Cardiac fibroblast (primary cell): ENCODE measurements at regions not wholly inside any gene's neighbourhood (a gene's known extent, or its start where the extent isn't known, plus 50 kb on each side); places are given as distances from the start of the nearest gene placed in this dataset.
"Not testable (repeated sequence)": the region's sequence is repeated elsewhere in the genome, so short reads cannot be mapped to it uniquely, and the experiment has no call there.

Experiments
- DNase-seq, 2 donors: peaks; one replicate each; pipeline versions ENCODE4 v3.0.0 to v3.0.0-alpha.2; 2010; ENCODE audit warnings: low read depth in 2 of 2
- H3K4me3 ChIP-seq, 2 donors: replicated peaks in 1 of 2; 1 replicate in 1 of 2; 2 replicates in 1 of 2; pipeline ENCODE4 v1.5.1; 2011; ENCODE audit warnings: low read depth in 2 of 2, low read length in 2 of 2, mild to moderate bottlenecking in 2 of 2, moderate library complexity in 1 of 2
- CTCF ChIP-seq: IDR thresholded peaks from one replicate; pipeline ENCODE4 v1.5.1; 2011; ENCODE audit warnings: low read depth, mild to moderate bottlenecking, low read length, inconsistent platforms

GRCh38 chr1:30005972-30006619 lies 717.3 kb downstream of the MATN1 start:
- no peak overlapping the region for H3K4me3 ChIP-seq
- no peak for TF ChIP-seq CTCF
- DNase-seq: no peak

- no peak for DNase-seq
- no peak for TF ChIP-seq CTCF
- no peak overlapping the region for H3K4me3 ChIP-seq
Measured at GRCh38 chr1:30001732-30002039, 721.7 kb downstream of the MATN1 start.

GRCh38 chr1:30001011-30001731 lies 722.2 kb downstream of the MATN1 start:
- no peak for TF ChIP-seq CTCF
- no peak overlapping the region for H3K4me3 ChIP-seq
- DNase-seq: no peak

- no peak for TF ChIP-seq CTCF
- H3K4me3 ChIP-seq: no peak overlapping the region
- no peak for DNase-seq
Measured at GRCh38 chr1:30000266-30000665, 723.1 kb downstream of the MATN1 start.

GRCh38 chr1:29999595-29999994 lies 723.8 kb downstream of the MATN1 start:
- TF ChIP-seq CTCF: no peak
- H3K4me3 ChIP-seq: no peak overlapping the region

GRCh38 chr1:29998686-29999085 lies 724.7 kb downstream of the MATN1 start:
- no peak for TF ChIP-seq CTCF
- DNase-seq: no peak
- no peak overlapping the region for H3K4me3 ChIP-seq

More at GRCh38 chr1:29999595-29999994, 723.8 kb downstream of the MATN1 start:
- DNase-seq: no peak

GRCh38 chr1:29997818-29998217 lies 725.6 kb downstream of the MATN1 start:
- DNase-seq, H3K4me3 ChIP-seq: not testable (repeated sequence)
